WTC11 (cell line): ENCODE measurements at regions not wholly inside any gene's neighbourhood (a gene's known extent, or its start where the extent isn't known, plus 50 kb on each side); places are given as distances from the start of the nearest gene placed in this dataset.

Experiments
- ATAC-seq: fragments of 200-7000 bp; cut with Tn5 transposase; 2 replicates; pipeline ENCODE4 v1.10.0; 2021; ENCODE audit warnings: mild to moderate bottlenecking, moderate library complexity
- CTCF ChIA-PET: fragments of 300-600 bp; sonication (Branson Sonifier 250); formaldehyde crosslinking; loops from one replicate; lab custom pipeline; 2021; ENCODE audit warnings: antibody characterized with exemption; lab: Charles Lee
- POLR2A ChIA-PET: fragments of 350-600 bp; sonication (Branson Sonifier 250); formaldehyde crosslinking; loops from one replicate; lab custom pipeline; 2021; ENCODE audit warnings: antibody characterized with exemption; lab: Charles Lee
- DNase-seq: peaks from one replicate; pipeline ENCODE4 v3.0.0; 2021; ENCODE audit warnings: low spot score
- H3K27ac Mint-ChIP-seq: 2 replicates; pipeline ENCODE4 v1.8.0; 2021; ENCODE audit warnings: mixed read lengths
- H3K27me3 Mint-ChIP-seq: 2 replicates; pipeline ENCODE4 v1.8.0; 2021; ENCODE audit warnings: low read depth, mild to moderate bottlenecking, moderate library complexity, mixed read lengths
- H3K36me3 Mint-ChIP-seq: 2 replicates; pipeline ENCODE4 v1.8.0; 2021; ENCODE audit warnings: mixed read lengths
- H3K4me1 Mint-ChIP-seq: 2 replicates; pipeline ENCODE4 v1.8.0; 2022; ENCODE audit warnings: mixed read lengths
- H3K4me3 Mint-ChIP-seq: 2 replicates; pipeline ENCODE4 v1.8.0; 2021; ENCODE audit warnings: mild to moderate bottlenecking, moderate library complexity, mixed read lengths
- H3K9me3 Mint-ChIP-seq: 2 replicates; pipeline ENCODE4 v1.8.0; 2021; ENCODE audit warnings: mixed read lengths
- E2F5 ChIP-seq: sonication (generic); formaldehyde crosslinking; IDR thresholded peaks from 2 replicates; pipeline ENCODE4 v1.8.1; 2022; ENCODE audit warnings: mild to moderate bottlenecking, moderate library complexity, missing genetic modification reagents
- ELF4 ChIP-seq: sonication (generic); formaldehyde crosslinking; IDR thresholded peaks from 2 replicates; pipeline ENCODE4 v1.8.1; 2022; ENCODE audit warnings: low read depth, mild to moderate bottlenecking, moderate library complexity, missing genetic modification reagents
- FOXK1 ChIP-seq: sonication (generic); formaldehyde crosslinking; IDR thresholded peaks from 2 replicates; pipeline ENCODE4 v1.8.0; 2022; ENCODE audit warnings: mild to moderate bottlenecking, moderate library complexity, missing genetic modification reagents
- GRHL2 ChIP-seq: fragments of 250-450 bp; sonication (Bioruptor Pico); IDR thresholded peaks from 2 replicates; pipeline ENCODE4 v1.8.0; 2022; ENCODE audit warnings: mild to moderate bottlenecking, moderate library complexity; ENCODE audit not compliant: insufficient replicate concordance, severe bottlenecking
- IRF2 ChIP-seq: sonication (generic); formaldehyde crosslinking; IDR thresholded peaks from 2 replicates; pipeline ENCODE4 v1.8.0; 2022; ENCODE audit warnings: low read depth, missing genetic modification reagents, borderline replicate concordance
- KAT7 ChIP-seq: sonication (generic); formaldehyde crosslinking; IDR thresholded peaks from 2 replicates; pipeline ENCODE4 v1.8.1; 2023; ENCODE audit warnings: missing genetic modification reagents, mild to moderate bottlenecking, borderline replicate concordance
- NFATC4 ChIP-seq: fragments of 250-450 bp; sonication (Bioruptor Pico); IDR thresholded peaks from 2 replicates; pipeline ENCODE4 v1.9.0; 2021; ENCODE audit warnings: mild to moderate bottlenecking
- NFE2L1 ChIP-seq: sonication (generic); formaldehyde crosslinking; IDR thresholded peaks from 2 replicates; pipeline ENCODE4 v1.8.1; 2023; ENCODE audit warnings: missing genetic modification reagents
- RELA ChIP-seq: sonication (generic); formaldehyde crosslinking; IDR thresholded peaks from 2 replicates; pipeline ENCODE4 v1.8.1; 2022; ENCODE audit warnings: missing genetic modification reagents, mild to moderate bottlenecking, borderline replicate concordance
- TP53 ChIP-seq: sonication (generic); formaldehyde crosslinking; IDR thresholded peaks from 2 replicates; pipeline ENCODE4 v1.8.1; 2023; ENCODE audit warnings: mild to moderate bottlenecking, missing genetic modification reagents
- ZBTB43 ChIP-seq: sonication (generic); formaldehyde crosslinking; IDR thresholded peaks from 2 replicates; pipeline ENCODE4 v1.8.1; 2023; ENCODE audit warnings: mild to moderate bottlenecking, missing genetic modification reagents
- ZNF396 ChIP-seq: fragments of 250-450 bp; sonication (Bioruptor Pico); IDR thresholded peaks from 2 replicates; pipeline ENCODE4 v1.8.0; 2021; ENCODE audit warnings: mild to moderate bottlenecking, moderate library complexity, borderline replicate concordance
- ZNF416 ChIP-seq: fragments of 250-450 bp; sonication (Bioruptor Pico); IDR thresholded peaks from 2 replicates; pipeline ENCODE4 v1.9.0; 2021; ENCODE audit warnings: mild to moderate bottlenecking, inconsistent platforms
- ZNF423 ChIP-seq: fragments of 250-450 bp; sonication (Bioruptor Pico); IDR thresholded peaks from 2 replicates; pipeline ENCODE4 v2.1.2; 2022; ENCODE audit warnings: mild to moderate bottlenecking, moderate library complexity
- ZNF512 ChIP-seq: sonication (generic); formaldehyde crosslinking; IDR thresholded peaks from 2 replicates; pipeline ENCODE4 v1.8.1; 2022; ENCODE audit warnings: missing genetic modification reagents, borderline replicate concordance
- TF ChIP-seq, protein P1 (sequence below): sonication (generic); formaldehyde crosslinking; IDR thresholded peaks from 2 replicates; pipeline ENCODE4 v1.8.0; 2022; ENCODE audit warnings: mild to moderate bottlenecking, missing genetic modification reagents
- TF ChIP-seq, protein P2 (sequence below): sonication (generic); formaldehyde crosslinking; conservative IDR thresholded peaks from 2 replicates; pipeline ENCODE4 v1.8.1; 2022; ENCODE audit warnings: mild to moderate bottlenecking, missing genetic modification reagents
- TF ChIP-seq, protein P3 (sequence below): sonication (generic); formaldehyde crosslinking; IDR thresholded peaks from 2 replicates; pipeline ENCODE4 v1.8.1; 2023; ENCODE audit warnings: mild to moderate bottlenecking, moderate library complexity, missing genetic modification reagents

GRCh38 chr11:119795231-119795630, 66.2 kb upstream of the NECTIN1 start:
- Mint-ChIP-seq H3K4me1 (peaks cover 69% of the 10 kb centered on the region), H3K9me3 (no peaks in the 10 kb centered on the region), H3K27ac (no peak overlapping the region), H3K4me3 (peak overlapping the region; percentile 11; the same call in 1 of the 2 replicates), H3K36me3 (no peaks in the 10 kb centered on the region), H3K27me3 (peaks cover 77% of the 10 kb centered on the region)
- TF ChIP-seq, protein P1, sequence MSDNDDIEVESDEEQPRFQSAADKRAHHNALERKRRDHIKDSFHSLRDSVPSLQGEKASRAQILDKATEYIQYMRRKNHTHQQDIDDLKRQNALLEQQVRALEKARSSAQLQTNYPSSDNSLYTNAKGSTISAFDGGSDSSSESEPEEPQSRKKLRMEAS (CRISPR knock-in tag) = no peak
- no peak for TF ChIP-seq RELA
- no peak for TF ChIP-seq KAT7 (CRISPR knock-in tag)
- no peak for TF ChIP-seq ZNF396 (CRISPR knock-in tag)
- no peak for TF ChIP-seq NFATC4 (CRISPR knock-in tag)
- no peak for TF ChIP-seq ELF4 (CRISPR knock-in tag)
- no peak for TF ChIP-seq GRHL2
- no peak for TF ChIP-seq ZNF512 (CRISPR knock-in tag)
- no peak for TF ChIP-seq TP53
- TF ChIP-seq, protein P2, sequence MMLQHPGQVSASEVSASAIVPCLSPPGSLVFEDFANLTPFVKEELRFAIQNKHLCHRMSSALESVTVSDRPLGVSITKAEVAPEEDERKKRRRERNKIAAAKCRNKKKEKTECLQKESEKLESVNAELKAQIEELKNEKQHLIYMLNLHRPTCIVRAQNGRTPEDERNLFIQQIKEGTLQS (CRISPR knock-in tag) = no peak
- no peak for TF ChIP-seq FOXK1 (CRISPR knock-in tag)
- no peak for TF ChIP-seq ZBTB43 (CRISPR knock-in tag)
- no peak for DNase-seq
- CTCF ChIA-PET = interaction anchor here (2.2 kb wide), 1 partner anchor 8 kb away, joined by 7 read pairs; no protein-coding TSS in a partner anchor
- POLR2A ChIA-PET = no interaction called here
- no peak for ATAC-seq

DNA sequence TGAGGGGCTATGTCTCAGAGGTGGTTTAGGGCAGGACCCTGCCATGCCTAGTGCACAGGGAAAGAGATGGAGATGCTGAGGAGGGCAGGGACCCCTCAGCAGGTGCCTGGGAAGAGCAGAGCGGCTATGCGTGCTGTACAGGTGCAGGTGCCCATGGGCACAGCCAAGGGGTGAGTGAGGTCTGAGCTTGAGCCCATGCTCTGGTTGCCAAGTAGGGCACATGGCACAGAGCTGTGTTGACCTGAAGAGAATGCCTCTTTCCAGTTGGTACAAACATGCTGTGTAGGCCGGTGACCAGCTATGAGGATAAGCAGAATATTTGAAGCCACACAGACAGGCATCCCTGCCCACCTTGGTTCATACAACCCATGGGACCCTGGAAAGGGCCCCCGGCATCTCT, 65.8 kb upstream of the NECTIN1 start:
- ChIA-PET POLR2A (interaction anchor here (0.6 kb wide), 1 partner anchor 212 kb away, joined by 3 read pairs; no protein-coding TSS in a partner anchor), CTCF (interaction anchor here (1.4 to 2.2 kb wide), 2 partner anchors 8 to 313 kb away, joined by 5 to 7 read pairs; no protein-coding TSS in a partner anchor)
- no peak overlapping the region for H3K4me3 Mint-ChIP-seq
- peaks cover 73% of the 10 kb centered on the region for H3K27me3 Mint-ChIP-seq
- DNase-seq (no peak), ATAC-seq (no peak)
- no peaks in the 10 kb centered on the region for H3K9me3 Mint-ChIP-seq
- TF ChIP-seq E2F5 = no peak
- TF ChIP-seq ZNF416 (CRISPR knock-in tag) = no peak
- no peak for TF ChIP-seq NFE2L1 (CRISPR knock-in tag)
- TF ChIP-seq IRF2 (CRISPR knock-in tag) = no peak
- TF ChIP-seq ZNF423 (CRISPR knock-in tag) = no peak
- TF ChIP-seq, protein P3, sequence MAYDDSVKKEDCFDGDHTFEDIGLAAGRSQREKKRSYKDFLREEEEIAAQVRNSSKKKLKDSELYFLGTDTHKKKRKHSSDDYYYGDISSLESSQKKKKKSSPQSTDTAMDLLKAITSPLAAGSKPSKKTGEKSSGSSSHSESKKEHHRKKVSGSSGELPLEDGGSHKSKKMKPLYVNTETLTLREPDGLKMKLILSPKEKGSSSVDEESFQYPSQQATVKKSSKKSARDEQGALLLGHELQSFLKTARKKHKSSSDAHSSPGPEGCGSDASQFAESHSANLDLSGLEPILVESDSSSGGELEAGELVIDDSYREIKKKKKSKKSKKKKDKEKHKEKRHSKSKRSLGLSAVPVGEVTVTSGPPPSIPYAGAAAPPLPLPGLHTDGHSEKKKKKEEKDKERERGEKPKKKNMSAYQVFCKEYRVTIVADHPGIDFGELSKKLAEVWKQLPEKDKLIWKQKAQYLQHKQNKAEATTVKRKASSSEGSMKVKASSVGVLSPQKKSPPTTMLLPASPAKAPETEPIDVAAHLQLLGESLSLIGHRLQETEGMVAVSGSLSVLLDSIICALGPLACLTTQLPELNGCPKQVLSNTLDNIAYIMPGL (CRISPR knock-in tag) = no peak
- H3K36me3 Mint-ChIP-seq = no peaks in the 10 kb centered on the region
- peaks cover 69% of the 10 kb centered on the region for H3K4me1 Mint-ChIP-seq
- H3K27ac Mint-ChIP-seq = no peak overlapping the region
